Hypothalamus (tissue), 51 donors: ENCODE measurements at regions not wholly inside any gene's neighbourhood (a gene's known extent, or its start where the extent isn't known, plus 50 kb on each side); places are given as distances from the start of the nearest gene placed in this dataset.

Experiments
- DNase-seq, 51 donors: peaks; one replicate each; lab custom pipeline; 2025; lab: John Stamatoyannopoulos, UW

DNA sequence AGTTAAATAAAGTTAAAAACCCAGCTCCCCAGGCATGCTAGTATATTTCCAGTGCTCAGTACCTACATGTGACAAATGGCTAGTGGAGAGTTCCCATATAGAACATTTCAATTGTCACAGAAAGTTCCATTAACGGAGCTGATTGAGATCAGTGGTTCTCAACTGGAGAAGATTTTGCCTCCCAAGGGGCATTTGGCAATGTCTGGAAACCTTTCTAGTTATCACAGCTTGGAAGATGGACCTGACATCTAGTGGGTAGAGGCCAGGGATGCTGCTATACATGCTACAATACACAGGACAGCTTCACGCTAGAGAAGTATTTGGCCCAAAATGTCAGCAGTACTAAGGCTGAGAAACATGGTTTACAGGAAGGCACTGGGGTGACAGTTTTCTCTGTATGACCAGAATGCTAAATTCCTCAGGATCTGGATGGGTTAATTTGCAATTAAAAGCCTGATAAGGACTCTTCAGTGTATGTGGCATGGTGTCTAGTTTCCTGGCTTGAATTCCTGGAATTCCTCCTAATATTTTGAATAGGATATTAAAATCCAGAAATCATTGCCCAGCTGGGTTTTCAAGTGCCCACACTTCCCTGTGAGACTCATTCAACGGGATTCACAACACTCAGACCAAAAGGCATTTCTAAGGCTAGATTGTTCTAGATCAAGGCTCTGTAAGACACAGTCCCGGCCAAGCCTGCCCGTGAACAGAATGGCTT lies 84.7 kb upstream of the SALL4 start:
- DNase-seq: peak in 1 of 51 donors; percentile 3

DNA sequence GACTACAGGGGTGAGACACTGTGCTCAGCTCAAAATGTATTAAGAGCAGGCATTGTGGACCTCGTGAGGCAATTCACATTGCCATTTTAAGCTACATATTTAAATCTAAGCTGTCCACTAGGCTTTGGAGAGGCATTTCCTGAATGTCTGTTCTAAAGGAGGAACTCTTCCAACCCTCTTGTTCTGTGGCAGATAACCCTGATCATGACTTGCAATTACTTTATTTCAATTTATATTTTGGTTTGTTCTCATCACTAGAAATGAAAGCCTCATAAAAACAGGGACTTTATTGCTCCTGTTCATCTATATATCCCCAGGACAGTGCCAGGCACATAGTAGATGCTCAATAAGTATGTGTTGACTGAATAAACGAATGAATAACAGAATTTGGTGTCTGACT lies 84.0 kb upstream of the SALL4 start:
- DNase-seq: no peak

DNA sequence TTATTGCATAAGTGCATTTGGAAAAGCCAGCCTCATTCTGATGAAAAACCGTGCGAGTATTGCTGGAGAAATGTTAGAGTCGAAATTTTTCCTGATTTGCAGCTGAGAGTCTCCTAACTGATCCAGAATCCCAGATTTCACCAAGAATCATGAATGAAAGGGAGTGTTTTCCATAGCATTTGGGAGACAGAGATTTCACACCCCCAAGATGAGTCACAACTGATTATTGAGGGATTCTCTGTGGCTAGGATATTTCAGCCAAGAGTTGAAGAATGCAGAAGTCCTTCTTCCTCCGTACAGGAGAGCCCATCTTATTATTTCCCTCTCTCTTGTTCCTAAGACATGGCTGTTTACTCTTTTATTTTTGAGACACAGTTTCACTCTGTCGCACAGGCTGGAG lies 82.2 kb upstream of the SALL4 start:
- no peak for DNase-seq

DNA sequence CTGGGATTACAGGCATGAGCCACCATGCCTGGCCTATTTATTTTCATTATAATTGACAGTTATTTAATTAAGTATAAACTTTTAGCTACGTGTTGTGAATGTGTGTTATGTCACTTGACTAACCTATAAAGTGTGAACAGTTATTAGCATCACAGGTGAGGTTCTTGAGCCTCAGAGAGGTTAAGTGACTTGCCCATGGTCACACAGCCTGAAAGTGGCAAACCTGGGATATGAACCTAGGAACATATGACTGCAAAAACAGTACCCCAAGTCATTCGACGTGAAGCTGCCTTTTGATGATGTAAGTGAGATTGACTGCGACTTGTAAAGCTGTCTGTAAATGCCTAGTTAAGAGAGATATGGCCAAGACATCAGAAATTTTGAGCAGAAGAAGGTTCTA lies 77.9 kb upstream of the SALL4 start:
- DNase-seq: no peak

DNA sequence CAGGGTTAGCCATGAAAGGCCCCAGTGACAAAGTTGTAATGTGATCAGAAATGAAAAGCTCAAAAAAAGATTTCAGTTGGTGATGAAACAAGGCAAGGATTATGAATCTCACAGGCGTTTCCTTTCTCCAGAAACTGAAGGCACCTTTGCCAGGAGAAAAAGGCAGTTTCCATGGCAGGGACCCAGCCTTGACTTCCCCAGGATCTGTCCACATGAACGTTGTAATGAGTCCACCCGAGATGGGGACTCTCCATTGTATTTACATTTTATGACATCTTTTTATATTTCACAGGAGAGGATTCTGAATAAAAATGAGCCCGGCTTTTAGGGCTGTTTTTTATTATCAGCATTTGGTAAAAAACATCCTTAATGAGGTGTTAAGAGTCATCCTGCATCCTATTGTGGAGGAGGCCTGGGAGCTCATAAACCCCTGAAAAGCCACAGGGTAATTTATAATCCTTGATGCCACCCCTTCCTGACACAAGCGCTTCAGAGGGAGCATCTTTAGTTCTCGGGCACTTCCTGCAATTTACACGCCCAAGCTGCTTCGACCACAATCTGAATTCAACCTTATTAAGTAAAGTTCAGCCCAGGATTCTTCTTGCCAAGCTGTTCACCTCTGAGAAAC lies 74.1 kb upstream of the SALL4 start:
- no peak for DNase-seq

DNA sequence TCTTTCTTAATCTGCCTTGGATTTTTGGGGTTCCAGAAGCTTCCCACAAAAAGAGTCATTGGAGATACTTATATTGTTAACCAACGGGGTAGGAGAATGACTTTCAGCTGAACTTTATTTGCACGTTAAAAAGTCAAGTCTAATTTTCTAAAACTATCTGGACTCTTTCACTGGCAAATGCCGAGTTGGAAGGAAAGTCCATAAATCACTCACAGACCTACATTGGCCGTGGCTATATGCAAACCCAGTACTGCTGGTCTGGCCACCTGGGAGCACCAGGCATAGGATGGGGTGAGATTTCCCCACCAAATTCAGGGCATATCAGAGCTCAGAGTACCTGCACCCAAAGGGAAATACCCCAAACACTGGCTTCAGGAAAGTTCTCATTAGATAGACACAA lies 71.3 kb upstream of the SALL4 start:
- no peak for DNase-seq

DNA sequence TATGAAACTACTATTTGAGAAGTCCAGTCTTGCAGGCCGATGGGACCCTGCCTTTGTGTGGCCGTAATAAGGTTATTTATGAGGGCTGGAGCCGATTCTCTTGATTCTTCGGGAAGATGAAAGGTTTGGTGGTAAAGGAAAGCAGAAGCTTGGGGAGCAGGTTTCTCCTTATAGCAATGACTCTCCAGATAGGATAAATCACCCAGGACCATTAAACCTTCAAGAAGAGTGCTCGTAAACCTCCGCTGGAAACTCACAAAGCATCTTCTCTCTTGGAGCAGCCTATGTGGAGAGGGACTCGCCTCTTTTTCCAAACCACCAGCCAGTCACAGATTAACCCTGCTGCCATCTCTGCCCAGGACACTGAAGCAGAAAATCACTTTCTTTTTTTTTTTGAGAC lies 69.6 kb upstream of the SALL4 start:
- no peak for DNase-seq

DNA sequence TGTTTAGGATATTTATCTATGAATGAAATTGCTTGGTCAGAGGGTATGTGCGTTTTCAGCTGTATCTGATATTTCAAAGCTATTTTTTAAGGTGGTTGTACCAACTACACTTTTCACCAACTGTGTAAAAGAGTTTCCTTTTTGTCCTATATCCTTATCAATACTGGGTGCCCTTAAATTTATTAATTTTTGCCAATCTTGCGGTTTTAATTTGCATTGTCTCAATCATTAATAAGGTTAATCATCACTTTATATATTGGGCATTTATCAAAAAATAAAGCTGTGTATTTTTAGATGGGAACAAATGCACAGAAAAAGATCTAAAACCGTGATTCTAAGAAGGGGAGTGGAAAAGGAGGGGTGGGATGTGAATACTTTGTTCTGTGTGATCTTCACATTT lies 66.7 kb upstream of the SALL4 start:
- DNase-seq: no peak

DNA sequence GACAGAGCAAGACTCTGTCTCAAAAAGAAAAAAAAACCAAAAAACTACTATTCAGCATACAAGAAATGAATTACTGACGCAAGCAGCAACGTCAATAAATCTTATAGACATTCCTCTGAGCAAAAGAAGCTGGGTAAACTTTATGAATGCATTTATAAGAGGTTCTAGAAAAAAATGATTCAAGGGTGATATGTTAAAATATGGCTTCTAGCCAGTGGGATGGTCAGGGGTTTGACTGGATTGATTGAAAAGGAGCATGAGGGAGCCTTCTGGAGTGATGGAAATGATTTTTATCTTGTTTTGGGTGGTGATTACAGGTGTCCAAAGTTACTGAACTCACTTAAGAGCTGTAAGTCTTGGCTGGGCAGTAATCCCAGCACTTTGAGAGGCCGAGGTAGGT lies 64.9 kb upstream of the SALL4 start:
- DNase-seq: no peak

DNA sequence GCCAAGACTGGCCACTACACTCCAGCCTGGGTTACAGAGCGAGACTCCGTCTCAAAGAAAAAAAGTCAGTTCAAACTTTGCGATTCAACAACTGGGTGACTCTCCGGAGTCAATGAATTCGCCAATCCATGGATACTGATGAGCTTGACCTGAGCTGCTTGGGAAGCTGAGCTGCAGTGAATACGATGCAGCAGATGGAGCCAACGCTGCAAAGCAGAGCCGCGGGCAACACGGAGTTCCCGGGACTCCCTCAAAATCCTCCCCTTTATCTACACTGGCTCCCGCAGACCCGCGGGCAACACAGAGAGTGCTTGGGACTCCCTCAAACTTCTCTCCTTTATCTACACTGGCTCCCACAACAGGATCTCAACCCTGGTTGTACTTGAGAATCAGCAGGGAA lies 62.6 kb upstream of the SALL4 start:
- no peak for DNase-seq

DNA sequence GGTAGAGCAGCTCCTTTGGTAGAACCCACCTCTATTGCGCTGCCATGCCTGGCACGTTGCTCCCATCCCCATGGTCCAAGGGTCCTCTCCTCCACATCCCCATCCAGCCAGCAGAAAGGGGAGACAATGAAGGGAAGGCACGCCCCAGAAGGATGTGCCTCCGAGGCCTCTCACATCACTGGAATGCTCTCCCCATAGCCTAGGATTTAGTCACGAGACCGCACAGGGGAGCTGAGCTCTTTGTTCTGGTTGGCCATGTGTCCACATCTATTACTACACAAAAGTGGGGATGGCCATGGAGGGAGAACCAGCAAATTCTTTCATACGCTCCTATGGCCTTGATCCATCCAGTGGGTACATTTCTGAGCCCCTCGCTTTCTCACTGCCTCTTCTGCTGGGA lies 60.5 kb upstream of the SALL4 start:
- no peak for DNase-seq

DNA sequence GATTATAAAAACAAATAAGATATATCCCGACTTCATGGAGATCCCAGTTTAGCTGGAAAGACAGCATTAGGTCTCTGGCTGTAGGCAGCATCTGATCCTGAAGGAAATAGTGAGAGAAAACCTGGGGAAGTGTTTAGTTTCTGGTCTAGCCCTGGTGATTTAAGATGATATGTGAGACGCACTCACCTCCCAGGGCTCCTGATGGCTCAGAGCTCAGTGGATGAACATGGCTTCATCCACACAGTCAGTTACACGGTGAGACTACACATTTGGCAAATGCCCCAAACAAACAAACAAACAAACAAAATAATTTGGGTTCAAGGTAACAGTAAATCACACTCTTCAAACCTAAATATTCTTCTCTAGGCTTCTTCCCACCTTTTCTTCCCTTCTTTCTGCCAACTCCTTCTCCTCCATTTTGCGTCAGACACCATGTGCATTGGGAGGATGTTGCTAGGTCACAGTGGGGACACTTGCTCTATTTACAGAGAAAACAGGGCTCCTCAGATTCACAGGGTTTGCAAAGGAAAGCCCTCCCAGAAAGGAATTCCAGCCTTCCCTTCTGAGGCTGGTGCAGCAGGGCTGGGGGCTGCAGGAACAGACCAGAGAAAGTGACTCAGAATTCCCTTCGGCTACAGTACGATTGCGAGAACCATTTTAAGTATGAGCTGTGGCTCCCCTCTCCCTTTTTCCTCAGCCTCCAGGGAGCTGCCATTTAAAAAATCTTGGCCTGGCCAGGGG lies 59.6 kb upstream of the SALL4 start:
- DNase-seq: no peak

DNA sequence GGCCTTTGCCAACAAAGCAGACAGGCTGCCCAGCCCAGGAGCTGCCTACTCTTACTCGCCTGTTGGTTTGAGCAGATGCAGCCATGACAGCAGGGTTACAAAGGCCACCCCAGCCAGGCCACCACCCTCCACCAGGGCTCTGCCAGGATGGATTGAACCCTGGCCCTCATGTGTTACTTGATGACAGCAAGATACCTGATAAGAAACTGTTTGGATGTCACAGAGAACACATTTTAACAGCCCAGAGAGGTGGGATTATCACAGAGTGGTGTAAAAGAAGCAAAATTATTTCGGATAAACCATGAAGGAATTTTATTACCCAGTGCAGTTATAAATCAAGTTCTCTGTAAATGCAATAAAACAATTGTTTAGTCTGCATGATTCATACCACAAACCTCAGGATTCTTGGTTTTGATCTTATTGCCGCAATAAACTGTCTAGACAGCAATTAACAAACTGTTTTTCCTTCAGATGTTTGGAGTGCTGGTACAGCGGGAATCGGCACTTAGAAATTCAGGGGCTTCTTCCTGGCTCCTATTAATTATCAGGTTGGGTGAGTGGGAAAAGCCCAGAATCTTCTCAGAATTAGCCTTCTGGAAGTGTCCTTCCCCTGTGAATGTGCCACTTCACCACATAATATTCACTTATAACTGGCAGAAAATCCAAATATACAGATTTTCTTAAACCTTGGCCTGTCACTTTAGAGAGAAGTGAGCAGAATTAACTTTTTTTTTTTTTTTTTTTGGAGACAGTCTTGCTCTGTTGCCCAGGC lies 58.0 kb upstream of the SALL4 start:
- no peak for DNase-seq

DNA sequence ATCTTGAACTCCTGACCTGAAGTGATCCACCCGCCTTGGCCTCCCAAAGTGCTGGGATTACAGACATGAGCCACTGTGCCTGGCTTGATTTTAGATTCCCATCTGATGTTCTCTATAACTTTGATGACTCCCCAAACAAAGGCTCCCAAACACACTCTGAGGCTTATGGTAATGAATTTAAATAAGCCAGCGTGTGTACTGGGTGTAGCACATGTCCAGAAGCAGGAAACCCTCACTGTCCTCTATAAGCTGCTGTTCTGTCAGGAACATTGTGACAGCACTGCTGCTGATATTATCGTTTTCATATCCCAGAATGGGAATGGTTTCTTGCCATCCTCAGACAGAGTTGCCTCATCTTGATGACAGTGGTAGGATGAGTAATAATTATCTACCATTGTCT lies 54.1 kb upstream of the SALL4 start:
- DNase-seq: no peak

DNA sequence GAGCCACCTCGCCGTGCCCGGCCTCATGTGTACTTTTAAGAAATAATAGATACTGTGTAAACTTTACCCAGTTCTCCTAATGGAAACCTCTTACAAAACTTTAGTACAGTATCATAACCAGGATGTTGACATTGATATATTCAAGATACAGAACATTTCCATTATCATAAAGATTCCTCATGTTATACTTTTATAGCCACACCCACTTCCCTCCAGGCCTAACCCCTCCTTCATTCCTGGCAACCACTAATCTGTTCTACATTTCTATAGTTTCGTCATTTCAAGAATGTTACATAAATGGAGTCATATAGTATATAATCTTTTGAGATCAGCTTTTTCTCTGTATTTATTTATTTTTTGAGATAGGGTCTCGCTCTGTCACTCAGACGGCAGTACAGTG lies 52.6 kb upstream of the SALL4 start:
- no peak for DNase-seq
